BJ (cell line): ENCODE measurements at regions not wholly inside any gene's neighbourhood (a gene's known extent, or its start where the extent isn't known, plus 50 kb on each side); places are given as distances from the start of the nearest gene placed in this dataset.

Source experiments
- CTCF ChIA-PET: fragments of 350-600 bp; formaldehyde crosslinking; extraction: SDS; loops from one replicate; lab custom pipeline; 2021; ENCODE audit warnings: antibody characterized with exemption, inconsistent platforms; lab: Yijun Ruan, JAX
- POLR2A ChIA-PET: fragments of 300-600 bp; sonication (Branson Sonifier 250); formaldehyde crosslinking; extraction: SDS; loops from one replicate; lab custom pipeline; 2021; ENCODE audit warnings: antibody characterized with exemption; lab: Charles Lee
- DNase-seq: peaks from one replicate; pipeline ENCODE4 v3.0.0-alpha.2; 2011; ENCODE audit warnings: low read depth
- H3K27me3 ChIP-seq: 2 replicates; pipeline ENCODE4 v1.6.0; 2011; ENCODE audit warnings: low read length; ENCODE audit not compliant: control insufficient read depth, insufficient read depth
- H3K36me3 ChIP-seq: 2 replicates; pipeline ENCODE4 v1.5.1; 2011; ENCODE audit warnings: low read length; ENCODE audit not compliant: control insufficient read depth, insufficient read depth
- H3K4me3 ChIP-seq: 2 replicates; pipeline ENCODE4 v1.5.1; 2011; ENCODE audit warnings: low read depth, mild to moderate bottlenecking, control low read depth, low read length
- TF ChIP-seq, protein P1 (sequence below): IDR thresholded peaks from 2 replicates; pipeline ENCODE4 v1.5.1; 2011; ENCODE audit warnings: low read depth, mild to moderate bottlenecking, control low read depth, inconsistent platforms, low read length, moderate library complexity; ENCODE audit not compliant: insufficient read depth

DNA sequence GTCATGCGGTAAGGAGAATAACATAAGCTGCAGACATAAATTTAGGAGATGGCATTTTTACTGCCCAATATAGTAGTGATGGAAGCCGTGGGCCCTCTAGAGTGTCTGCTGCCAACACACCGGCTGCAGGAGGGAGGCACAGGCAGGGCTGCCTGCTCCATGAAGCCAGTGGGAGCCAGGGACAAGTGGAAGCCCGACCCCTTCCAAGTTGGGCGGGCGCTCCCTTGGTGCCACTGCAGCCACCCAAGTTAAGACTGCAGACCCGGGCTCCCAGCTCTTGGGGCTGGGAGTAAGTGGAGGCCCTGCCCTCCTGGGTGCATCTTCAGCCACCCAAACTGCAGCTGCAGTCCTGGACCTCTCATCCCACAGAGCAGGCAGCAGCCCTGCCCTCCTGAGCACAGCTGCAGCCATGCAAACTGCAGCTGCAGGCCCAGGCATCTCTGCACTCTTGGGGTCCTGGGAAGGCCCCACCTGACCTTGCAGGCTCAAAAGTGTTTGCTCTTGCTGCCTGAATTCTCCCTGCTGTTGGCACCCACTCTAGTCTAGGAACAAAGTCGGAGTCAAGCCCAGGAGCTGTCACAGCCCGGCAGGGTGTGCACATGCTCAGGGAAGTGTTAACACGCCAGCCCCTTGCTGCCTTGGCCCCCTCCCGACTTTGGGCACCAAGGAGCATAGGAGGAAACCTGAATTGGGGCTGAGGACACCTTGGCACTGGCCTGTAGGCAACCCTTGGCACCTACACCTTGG is 437.2 kb upstream of the PRMT6 start:
- POLR2A ChIA-PET: no interaction called here
- no peaks in the 10 kb centered on the region for H3K27me3 ChIP-seq

DNA sequence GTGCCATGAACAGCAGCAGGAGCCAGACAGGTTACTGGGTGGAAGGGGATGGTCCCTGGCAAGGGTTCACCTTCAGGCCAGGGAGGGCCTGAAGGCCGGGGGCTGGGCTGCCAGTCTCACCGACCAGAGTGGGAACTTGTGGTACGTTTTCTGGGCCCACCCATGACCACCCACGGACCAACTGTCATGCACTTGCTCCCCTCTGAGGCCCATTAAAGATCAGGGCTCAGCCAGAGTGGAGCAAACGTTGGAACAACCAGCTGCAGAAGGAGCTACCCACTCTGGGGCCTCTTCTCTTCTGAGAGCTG is 436.7 kb upstream of the PRMT6 start:
- ChIA-PET POLR2A (no interaction called here), CTCF (no interaction called here)
- Histone ChIP-seq H3K36me3 (no peaks in the 10 kb centered on the region), H3K27me3 (no peaks in the 10 kb centered on the region), H3K4me3 (no peak overlapping the region)
- TF ChIP-seq, protein P1, sequence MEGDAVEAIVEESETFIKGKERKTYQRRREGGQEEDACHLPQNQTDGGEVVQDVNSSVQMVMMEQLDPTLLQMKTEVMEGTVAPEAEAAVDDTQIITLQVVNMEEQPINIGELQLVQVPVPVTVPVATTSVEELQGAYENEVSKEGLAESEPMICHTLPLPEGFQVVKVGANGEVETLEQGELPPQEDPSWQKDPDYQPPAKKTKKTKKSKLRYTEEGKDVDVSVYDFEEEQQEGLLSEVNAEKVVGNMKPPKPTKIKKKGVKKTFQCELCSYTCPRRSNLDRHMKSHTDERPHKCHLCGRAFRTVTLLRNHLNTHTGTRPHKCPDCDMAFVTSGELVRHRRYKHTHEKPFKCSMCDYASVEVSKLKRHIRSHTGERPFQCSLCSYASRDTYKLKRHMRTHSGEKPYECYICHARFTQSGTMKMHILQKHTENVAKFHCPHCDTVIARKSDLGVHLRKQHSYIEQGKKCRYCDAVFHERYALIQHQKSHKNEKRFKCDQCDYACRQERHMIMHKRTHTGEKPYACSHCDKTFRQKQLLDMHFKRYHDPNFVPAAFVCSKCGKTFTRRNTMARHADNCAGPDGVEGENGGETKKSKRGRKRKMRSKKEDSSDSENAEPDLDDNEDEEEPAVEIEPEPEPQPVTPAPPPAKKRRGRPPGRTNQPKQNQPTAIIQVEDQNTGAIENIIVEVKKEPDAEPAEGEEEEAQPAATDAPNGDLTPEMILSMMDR: no peak
- DNase-seq: no peak

More for the DNA sequence above, 437.2 kb upstream of the PRMT6 start:
- TF ChIP-seq, protein P1: no peak
- Histone ChIP-seq H3K4me3 (no peak overlapping the region), H3K36me3 (no peaks in the 10 kb centered on the region)
- CTCF ChIA-PET: no interaction called here
- DNase-seq: no peak

GRCh38 chr1:106620521-106620954 is 435.9 kb upstream of the PRMT6 start:
- Histone ChIP-seq H3K4me3 (no peak overlapping the region), H3K36me3 (no peaks in the 10 kb centered on the region), H3K27me3 (no peaks in the 10 kb centered on the region)
- no peak for DNase-seq
- TF ChIP-seq, protein P1: no peak
- ChIA-PET POLR2A (no interaction called here), CTCF (no interaction called here)

- CTCF ChIA-PET: interaction anchor here (0.8 kb wide), 1 partner anchor 11 kb away, joined by 3 read pairs; no protein-coding TSS in a partner anchor
- POLR2A ChIA-PET: interaction anchor here (0.6 kb wide), 1 partner anchor 95 kb away, joined by 3 read pairs; no protein-coding TSS in a partner anchor
- DNase-seq: no peak
These were observed 434.6 kb upstream of the PRMT6 start for GRCh38 chr1:106621853-106622252.

DNA sequence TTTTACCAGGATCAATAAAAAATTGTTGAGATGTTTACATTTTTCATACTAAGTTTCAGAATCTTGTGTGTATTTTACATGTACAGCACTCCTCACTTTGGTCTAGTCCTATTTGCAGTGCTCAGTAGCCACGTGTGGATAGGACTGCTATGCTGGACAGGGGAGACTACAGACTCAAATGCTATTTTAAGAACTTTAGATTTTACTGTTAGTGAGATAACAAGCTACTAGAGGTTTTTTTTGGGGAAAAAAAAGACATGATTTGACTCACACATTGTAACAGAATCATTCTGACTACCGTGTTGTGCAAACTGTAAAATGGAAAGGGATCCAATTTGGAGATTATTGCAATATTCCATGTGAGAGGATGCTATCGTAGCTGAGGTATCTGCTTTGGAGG is 418.9 kb upstream of the PRMT6 start:
- no peak for DNase-seq
- CTCF ChIA-PET: interaction anchor here (0.6 kb wide), 2 partner anchors 23 to 1077 kb away, joined by 3 read pairs; no protein-coding TSS in a partner anchor
- POLR2A ChIA-PET: no interaction called here
- no peaks in the 10 kb centered on the region for H3K27me3 ChIP-seq
- TF ChIP-seq, protein P1: no peak
- no peak overlapping the region for H3K4me3 ChIP-seq
- H3K36me3 ChIP-seq: no peaks in the 10 kb centered on the region

More at GRCh38 chr1:106621853-106622252, 434.6 kb upstream of the PRMT6 start:
- Histone ChIP-seq H3K27me3 (no peaks in the 10 kb centered on the region), H3K36me3 (no peaks in the 10 kb centered on the region), H3K4me3 (no peak overlapping the region)
- TF ChIP-seq, protein P1: no peak
